Ishikawa (cell line): ENCODE measurements at regions not wholly inside any gene's neighbourhood (a gene's known extent, or its start where the extent isn't known, plus 50 kb on each side); places are given as distances from the start of the nearest gene placed in this dataset.

Source experiments
- CEBPB ChIP-seq: IDR thresholded peaks from 2 replicates; pipeline ENCODE4 v1.6.1; 2012
- EP300 ChIP-seq: IDR thresholded peaks from 2 replicates; pipeline ENCODE4 v1.6.1; 2012; ENCODE audit warnings: borderline replicate concordance
- FOXM1 ChIP-seq: IDR thresholded peaks from 2 replicates; pipeline ENCODE4 v1.6.1; 2012; ENCODE audit warnings: low read depth, borderline replicate concordance
- MAX ChIP-seq: IDR thresholded peaks from 2 replicates; pipeline ENCODE4 v1.6.1; 2012
- NFIC ChIP-seq: IDR thresholded peaks from 2 replicates; pipeline ENCODE4 v1.6.1; 2012
- RAD21 ChIP-seq: IDR thresholded peaks from 2 replicates; pipeline ENCODE4 v1.6.1; 2012; ENCODE audit warnings: low read depth
- TAF1 ChIP-seq: IDR thresholded peaks from 2 replicates; pipeline ENCODE4 v1.6.1; 2012; ENCODE audit warnings: low read depth, mild to moderate bottlenecking
- TEAD4 ChIP-seq: IDR thresholded peaks from 2 replicates; pipeline ENCODE4 v1.6.1; 2012
- USF1 ChIP-seq: IDR thresholded peaks from 2 replicates; pipeline ENCODE4 v1.6.1; 2012
- YY1 ChIP-seq: IDR thresholded peaks from 2 replicates; pipeline ENCODE4 v1.6.1; 2012; ENCODE audit warnings: low read depth
- ZBTB7A ChIP-seq: IDR thresholded peaks from 2 replicates; pipeline ENCODE4 v1.6.1; 2012; ENCODE audit warnings: low read depth

GRCh38 chr1:165060285-165060793, 296.2 kb downstream of the LMX1A start:
- TF ChIP-seq FOXM1 (no peak), EP300 (no peak), YY1 (no peak), MAX (no peak), USF1 (no peak), TAF1 (no peak), NFIC (no peak), CEBPB (no peak), RAD21 (no peak), ZBTB7A (no peak), TEAD4 (no peak)
